Endothelial cell of umbilical vein (primary cell): ENCODE measurements at regions not wholly inside any gene's neighbourhood (a gene's known extent, or its start where the extent isn't known, plus 50 kb on each side); places are given as distances from the start of the nearest gene placed in this dataset.

Experiments used
- CTCF ChIP-seq, 2 donors: IDR thresholded peaks; 1 replicate in 1 of 2; 2 replicates in 1 of 2; pipeline ENCODE4 v1.5.1; 2011; ENCODE audit warnings: low read length in 2 of 2, mild to moderate bottlenecking in 2 of 2, moderate library complexity in 2 of 2, control low read depth in 1 of 2, inconsistent platforms in 1 of 2, low read depth in 1 of 2; ENCODE audit not compliant: insufficient read depth in 1 of 2; ENCODE audit errors: extremely low read depth in 1 of 2
- EZH2 ChIP-seq: IDR thresholded peaks from 2 replicates; pipeline ENCODE4 v1.6.1; 2012; ENCODE audit warnings: borderline replicate concordance, low read depth, mild to moderate bottlenecking, moderate library complexity, low read length, inconsistent platforms; ENCODE audit not compliant: severe bottlenecking
- MYC ChIP-seq: IDR thresholded peaks from one replicate; pipeline ENCODE4 v1.6.1; 2011; ENCODE audit warnings: mild to moderate bottlenecking, low read depth, low read length
- POLR2AphosphoS5 ChIP-seq: IDR thresholded peaks from 2 replicates; pipeline ENCODE4 v1.6.1; 2012; ENCODE audit warnings: low read depth, mild to moderate bottlenecking, control low read depth, low read length, moderate library complexity; ENCODE audit not compliant: insufficient read depth

DNA sequence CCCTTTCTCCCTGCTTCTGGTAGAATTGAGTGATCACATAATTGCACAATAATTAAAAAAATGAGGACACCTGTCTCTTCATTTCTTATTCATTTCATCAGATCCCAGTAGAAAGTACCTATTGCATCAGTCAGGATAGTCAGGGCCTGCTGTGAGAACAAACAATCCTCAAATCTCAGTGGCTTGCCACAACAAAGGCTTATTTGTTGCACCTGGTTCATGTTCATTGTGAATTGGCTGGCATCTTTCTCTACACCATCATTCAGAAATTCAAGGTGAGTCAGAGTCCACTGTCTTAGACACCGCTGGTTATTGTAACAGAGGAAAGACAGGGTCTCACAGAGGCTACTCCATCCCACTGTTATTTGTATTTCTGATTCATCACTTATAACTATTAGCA is 409.8 kb downstream of the STIM2 start:
- TF ChIP-seq POLR2AphosphoS5 = no peak
- no peak for TF ChIP-seq CTCF (IDR thresholded peaks at IDR 0.05; ENCODE audit: extremely low read depth in 1 of 2, insufficient read depth in 1 of 2, low read depth in 1 of 2, low read length in 2 of 2)
- TF ChIP-seq EZH2 = no peak
- TF ChIP-seq MYC = no peak
